IPS DF 4.7 (cell line): ENCODE measurements at regions not wholly inside any gene's neighbourhood (a gene's known extent, or its start where the extent isn't known, plus 50 kb on each side); places are given as distances from the start of the nearest gene placed in this dataset.
"Not testable (repeated sequence)": the region's sequence is repeated elsewhere in the genome, so short reads cannot be mapped to it uniquely, and the experiment has no call there.

ENCODE experiments used
- DNase-seq: peaks from one replicate; pipeline ENCODE4 v3.0.0-alpha.2; 2013; ENCODE audit warnings: low spot score; ENCODE audit errors: extremely low read depth

DNA sequence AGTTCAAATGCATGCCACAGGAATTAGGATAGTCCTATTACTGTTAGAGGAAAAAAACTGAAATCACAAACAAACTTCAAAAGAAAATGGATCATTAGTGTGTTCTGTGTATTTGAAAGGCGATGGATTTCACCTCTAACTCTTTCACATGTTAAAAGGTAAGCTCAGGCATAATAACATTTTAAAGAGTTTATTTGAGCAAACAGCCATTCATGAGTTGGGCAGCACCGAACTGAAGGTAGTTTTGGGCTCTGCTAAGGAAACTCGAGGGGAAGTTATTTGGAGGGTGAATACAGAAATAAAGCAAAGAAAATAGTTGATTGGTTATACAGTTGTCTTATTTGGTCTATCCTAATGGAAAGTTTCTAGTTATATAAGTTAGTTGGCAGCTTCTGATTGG, 546.5 kb upstream of the POU3F2 start:
- no peak for DNase-seq

DNA sequence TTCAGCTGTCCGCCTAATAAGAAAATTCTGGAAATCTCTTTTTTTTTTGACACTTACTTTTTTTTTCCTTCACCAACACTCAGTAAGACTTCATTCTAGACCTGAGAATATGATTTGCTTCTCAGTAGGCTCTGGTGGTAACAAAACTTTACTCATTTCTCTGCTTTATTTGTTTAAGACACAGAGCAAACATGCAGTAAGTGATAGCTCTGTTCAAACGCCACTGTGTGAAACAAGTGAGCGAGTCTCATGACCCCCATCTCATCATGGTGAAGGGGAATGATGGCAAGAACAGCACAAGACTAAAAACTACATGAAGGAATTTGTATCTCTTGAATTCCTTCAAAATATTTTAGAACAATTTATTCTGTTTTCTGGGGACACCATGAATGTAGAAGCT, 541.6 kb upstream of the POU3F2 start:
- no peak for DNase-seq

DNA sequence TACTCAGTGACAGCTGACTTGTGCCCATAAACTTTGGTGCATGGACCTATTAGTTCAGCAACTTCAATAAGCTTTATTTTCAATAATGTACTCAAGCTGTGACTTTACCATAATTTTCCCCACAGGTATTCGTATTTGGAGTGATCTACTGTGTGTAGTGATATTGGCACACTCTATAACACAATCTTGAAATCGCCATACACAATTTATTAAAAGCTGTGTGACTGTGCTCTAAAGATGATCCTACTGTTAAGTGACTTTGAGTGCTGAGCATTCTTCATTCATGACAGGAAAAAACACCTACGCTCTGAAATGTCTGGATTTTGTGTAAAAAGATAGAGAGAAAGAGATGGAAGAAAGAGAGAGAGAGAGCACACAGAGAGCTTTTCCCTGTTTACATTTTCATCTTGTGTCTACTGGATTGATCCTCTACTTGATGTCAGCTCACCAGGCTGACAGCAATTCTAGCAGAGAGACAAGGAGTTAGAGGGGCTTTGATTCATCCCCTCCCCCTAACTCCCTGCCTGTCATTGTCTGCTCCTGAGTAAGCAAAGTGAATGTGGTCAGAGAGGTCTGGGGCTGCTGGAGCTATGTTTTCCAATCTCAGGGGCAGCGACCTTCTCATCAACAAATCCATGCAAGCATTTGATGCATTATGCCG, 538.7 kb upstream of the POU3F2 start:
- no peak for DNase-seq

DNA sequence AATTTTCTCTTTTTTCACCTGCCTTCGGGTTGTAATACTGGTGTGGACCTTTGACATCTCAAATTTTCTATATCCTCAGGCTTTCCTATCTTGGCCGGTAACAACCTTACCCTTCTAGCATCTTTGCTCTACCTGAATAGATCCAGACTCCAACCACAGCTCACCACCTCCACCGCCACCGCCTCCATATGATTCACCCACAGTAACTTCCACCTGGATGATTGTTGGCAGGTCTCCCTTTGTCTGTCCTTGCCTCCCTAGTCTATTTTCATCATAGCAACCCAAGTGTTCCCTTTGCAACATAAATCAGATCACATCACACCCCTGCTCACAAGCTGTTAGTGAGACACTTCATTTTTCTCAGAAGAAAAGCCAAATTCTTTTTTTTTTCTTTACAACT, 525.8 kb upstream of the POU3F2 start:
- DNase-seq: no peak

DNA sequence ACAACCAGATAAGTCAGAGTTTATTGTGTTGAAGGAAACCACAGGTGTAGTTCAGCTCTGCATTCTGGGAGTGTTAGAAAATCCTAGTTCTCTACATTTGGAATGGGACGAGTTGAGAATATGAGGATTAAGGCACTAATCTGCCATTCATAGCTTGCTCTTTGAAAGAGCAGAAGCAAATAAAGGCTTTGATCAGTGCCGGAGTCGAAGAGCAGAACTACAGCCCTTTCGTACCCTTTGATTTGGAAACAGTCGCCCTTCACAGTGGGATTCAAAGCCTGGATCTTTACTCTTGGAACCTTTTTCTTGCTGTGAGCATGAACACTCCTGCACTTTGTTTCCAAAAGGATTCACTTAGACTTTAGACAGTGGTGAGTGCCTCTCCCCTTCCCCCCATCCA, 523.9 kb upstream of the POU3F2 start:
- DNase-seq: no peak

DNA sequence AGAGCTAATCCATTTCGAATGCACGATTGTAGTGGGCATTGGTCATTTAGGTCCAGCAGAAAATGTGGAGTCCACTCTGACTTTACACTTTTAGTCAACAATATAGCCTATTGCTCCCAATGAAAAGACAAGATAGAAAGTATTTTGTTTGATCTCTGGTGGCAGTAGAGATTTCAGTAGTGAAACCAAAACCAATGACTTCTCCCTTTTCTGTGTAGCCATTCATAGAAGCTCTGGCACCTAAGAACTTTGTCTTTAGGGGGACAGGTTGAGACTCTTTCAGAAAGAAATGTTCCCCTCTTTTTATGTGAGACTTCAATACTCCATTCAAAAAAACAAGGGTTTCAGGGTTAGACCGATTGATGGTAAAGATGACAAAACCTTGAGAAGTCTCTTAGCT, 510.8 kb upstream of the POU3F2 start:
- no peak for DNase-seq

DNA sequence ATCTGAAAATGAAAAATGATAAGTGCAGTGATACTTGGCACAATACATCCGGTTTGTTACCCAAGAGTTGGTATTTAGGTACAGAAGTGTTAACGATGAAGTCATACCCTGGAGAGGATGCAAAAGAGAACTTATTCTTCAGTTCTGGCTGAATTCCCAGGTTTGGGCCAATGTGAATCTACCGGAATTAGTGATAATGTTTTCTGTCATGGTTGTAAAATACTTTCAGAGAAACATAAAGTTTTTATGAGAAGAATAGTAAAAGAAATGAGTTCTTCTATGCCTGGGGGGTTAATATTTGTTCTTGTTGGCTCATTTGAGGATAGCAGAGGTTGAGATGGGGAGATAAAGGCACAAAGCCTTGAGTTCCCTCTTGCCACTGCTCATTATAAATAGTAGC, 509.9 kb upstream of the POU3F2 start:
- DNase-seq: no peak

DNA sequence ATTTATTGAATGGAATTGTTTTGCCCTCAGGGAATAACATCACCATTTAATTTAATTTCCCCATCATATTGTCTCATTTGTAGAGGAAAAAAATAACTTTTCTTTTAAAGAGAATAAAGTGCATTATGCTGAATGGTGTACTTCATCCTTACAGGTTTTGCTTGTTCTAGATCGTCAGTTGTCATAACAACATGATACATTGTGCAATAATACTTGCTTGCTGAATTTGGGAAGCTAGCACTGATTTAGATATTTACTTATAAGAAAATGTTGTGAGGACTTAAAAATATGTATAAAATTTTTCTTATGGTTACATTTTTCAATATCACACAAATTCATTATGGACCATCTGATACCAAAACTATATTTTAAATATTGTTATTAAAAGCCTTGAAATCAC, 509.0 kb upstream of the POU3F2 start:
- no peak for DNase-seq

DNA sequence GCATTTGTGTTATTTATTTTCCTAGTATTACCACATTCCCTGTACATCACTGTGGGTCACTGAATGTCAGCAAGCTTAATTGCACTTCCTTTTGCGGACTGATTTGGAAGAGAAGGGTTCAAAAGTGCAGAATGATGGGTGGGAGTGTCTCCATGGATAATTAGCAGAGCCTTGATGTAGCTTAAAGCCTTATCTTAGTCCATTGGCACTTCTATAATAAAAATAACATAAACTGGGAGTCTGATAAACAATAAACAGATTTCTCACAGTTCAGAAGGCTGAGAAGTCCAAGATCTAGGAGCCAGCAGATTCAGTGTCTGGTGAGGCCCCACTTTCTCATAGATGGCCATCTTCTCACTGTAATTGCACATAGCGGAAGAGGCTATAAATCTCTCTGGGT, 501.1 kb upstream of the POU3F2 start:
- DNase-seq: no peak

DNA sequence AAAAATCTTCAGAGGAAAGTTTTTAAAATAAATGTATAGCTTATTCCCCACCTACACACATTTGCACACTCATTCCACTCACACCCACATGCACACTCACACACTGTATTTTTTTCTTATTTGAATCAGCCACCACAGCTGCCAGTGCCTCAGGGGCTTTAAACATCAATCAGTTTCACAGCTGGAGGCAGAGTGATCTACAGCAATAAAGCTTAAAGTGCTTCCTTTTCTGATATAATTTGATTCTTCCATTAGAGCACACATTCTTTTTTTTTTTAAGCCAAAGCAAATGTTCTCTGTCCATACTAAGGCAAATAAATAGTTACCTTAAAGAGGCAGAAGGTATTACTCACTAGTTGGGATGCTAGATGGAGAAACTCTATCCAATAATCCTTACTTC, 498.8 kb upstream of the POU3F2 start:
- no peak for DNase-seq

DNA sequence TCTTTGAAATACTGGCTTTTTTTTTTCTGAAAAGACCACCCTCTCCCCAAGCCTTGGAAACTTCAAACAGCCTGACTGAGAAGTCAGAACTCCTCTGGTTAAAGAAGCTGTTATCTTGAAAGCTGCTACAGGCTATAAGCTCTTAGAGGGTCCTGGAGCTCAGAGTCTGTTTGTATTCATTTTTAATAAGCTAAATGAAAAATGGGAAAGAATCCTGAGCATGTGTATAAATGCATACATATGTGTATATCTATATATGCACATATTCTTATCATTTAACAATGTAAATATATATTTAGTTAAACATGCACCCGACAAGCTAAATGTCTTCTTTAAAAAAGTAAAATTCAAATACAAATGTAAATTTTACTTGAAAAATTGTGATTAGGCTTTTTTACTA, 494.9 kb upstream of the POU3F2 start:
- DNase-seq: no peak

DNA sequence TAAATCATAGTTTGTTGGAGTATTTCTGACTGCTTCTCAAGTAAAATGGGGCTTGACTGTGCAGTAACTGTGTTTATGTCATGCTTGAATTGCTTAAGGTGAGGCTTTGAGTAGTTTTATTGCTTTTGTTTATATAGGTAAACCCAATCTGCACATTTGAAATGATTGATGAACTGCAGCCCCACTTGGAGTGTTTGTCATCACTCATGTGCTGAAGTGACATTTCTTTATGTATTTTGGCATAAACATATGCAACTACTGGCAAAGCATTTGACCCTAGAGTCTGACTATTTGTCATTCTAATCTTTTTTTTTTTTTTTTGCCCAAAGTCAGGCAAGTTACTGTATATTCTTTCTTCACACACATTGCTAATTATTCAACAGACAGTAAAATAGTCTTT, 491.4 kb upstream of the POU3F2 start:
- DNase-seq: no peak

DNA sequence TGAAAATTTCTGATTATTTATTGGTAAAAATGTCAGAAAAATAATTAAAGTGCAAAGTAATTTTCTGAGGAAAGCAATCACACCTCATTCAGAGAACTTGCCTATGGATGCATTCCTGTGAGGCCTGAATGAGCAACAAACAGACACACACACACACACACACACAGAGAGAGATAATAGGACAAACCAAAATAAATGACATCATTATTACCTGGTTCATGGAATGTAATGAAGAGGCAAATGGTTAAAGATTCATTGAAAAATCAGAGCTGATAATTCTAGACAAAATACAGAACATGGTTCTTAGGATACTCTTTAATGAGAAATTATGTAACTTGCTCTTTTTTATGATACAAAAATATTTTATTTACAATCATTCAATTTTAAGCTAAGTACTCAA, 490.6 kb upstream of the POU3F2 start:
- DNase-seq: no peak

DNA sequence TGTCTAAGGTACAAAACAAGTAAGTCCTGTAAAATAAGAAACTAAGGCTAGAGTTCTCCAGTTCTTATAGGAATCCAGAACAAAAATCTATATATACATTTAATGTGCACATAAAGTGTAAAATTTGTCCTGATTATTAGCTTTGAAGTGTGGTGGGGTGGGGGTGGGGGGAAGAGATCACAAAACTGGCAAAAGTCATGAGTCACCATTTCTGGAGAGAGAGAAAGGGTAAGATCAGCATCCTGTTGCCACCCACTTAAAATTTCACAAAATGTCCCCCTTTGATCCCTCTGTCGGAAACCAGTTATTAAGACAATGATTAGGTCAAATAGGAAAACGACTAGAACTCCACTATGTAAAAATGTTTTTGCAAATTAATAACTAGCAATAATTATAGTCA, 482.0 kb upstream of the POU3F2 start:
- no peak for DNase-seq

DNA sequence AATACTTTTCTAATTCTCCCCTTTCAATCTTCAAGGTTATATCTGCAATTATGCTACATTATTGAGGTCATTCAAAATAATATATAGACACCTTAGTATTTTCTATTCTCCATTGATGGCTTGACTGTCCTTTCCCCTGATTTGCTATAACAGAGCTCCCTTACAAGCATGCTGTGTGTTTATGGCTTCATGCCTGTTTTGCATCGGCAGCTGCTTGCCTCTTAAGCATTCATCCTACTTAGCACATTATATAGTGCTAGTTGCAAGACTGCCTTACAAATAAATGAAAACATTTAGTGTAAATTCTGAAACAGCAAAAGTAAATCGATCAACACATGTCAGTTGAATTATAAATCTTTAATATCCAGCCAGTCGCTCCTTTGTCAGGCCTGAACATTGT, 476.2 kb upstream of the POU3F2 start:
- DNase-seq: no peak

DNA sequence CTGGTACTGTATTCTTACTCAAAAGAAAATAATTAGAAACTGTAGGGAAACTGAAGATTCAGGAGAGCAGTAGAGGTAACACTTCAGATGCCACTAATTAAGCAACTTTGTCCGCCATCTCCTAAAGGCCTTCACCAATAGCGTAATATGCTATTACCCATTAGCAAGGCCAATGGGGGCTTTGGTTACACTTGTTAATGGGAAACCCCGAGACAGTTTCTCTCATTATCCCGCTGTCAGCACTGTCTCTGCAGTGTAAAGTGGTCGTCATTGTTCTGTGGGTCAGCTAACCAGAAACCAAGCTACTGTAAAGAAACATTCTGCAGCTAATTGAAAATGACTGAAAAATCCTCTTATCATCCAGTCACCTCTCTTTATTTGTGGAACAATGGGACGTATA, 468.0 kb upstream of the POU3F2 start:
- no peak for DNase-seq

DNA sequence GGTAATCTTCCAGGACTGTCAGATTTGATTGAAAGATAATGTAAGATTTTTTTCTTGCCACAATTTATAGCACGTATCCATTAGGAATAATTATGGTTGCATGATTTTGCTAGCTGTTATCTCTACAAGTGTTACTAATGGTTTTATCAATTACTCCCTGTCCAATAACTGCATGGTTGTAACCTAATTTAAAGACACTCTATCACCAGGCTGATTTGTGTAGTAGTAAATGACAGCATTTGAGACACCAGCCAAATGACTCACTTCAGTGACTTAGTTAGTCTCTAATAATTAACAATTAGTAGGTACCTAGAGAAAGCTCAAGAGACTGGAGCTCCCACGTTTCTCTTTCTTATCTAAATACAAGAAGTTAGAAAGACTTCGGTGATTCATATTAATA, 453.8 kb upstream of the POU3F2 start:
- DNase-seq: no peak

DNA sequence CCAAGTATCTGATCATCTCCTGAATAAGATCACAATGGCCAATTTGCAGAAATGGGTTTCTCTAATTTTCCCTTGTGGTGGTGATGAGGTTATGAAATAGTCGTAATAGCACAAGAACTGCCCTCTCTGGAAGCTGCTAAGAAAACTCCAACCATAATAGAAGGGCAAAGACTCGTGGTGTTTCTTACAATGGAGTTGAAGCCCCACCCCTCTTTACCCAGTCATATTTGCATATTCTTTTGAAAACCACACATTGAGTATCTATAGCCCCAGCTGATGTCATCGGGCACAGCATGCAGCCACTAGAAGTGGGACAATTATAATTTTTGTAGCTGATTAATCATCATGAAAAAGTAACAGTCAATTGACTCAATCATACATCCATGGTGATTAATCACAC, 452.1 kb upstream of the POU3F2 start:
- no peak for DNase-seq

DNA sequence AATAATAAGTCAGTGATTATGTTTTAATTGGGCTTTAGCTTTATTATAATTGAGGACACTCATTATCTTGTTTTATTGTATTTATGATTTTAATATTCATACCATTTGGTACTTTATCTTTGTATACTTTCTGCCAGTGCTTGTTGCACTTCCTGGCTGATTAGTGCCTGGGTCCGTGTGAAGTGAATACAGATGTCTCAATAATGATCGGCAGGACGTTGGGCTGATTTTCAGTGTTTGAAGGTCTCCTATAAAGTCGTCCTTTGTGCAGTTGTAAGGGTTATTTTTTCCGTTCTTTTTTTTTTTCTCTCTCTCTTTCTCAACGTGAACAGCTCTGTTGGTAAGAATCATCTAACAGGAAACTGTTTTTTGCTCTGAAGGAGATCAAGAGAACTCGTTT, 450.0 kb upstream of the POU3F2 start:
- no peak for DNase-seq

DNA sequence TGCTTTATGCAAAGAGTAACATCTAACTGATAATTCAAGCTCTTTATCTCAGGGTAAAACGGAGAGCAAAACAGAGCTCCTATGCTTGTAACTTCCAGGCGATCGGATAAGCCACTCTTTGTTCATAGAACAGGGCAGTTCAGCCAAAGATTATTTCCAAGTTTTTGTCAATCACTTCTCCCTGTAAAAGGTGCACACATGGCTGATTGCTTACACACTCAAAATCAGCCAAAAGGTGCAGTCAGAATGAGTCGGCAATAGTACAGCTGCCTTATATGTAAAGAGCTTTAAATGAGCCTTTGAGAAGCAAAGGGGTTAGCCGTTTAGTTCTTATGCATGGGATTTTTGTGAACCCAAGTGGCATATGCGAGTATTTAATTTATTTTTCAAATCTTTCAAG, 449.6 kb upstream of the POU3F2 start:
- DNase-seq: no peak

DNA sequence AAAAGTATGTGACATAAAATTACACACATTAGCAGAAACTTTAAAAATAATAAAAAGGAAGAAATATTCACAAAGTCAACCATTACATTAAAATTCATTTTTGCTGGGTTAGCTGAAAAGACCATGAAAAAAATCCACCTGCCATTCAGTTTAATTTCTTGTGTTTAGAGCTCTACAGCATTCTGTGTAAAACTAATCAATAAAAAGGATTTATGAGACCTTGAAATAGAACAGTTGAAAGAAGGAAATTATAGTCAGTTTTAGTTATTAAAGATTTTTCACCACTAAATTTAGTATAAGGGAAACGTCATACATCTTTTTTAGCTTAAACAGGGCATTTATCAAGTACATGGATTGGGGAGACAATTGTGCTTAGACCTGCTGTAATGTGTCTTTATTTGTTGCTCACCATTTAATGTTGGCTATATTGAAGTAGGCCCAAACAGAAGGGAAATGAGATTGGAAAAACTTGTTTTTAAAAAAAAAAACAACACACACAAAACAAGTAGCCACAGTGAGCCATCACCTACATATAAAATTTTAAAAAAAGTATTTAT, 438.7 kb upstream of the POU3F2 start:
- no peak for DNase-seq

DNA sequence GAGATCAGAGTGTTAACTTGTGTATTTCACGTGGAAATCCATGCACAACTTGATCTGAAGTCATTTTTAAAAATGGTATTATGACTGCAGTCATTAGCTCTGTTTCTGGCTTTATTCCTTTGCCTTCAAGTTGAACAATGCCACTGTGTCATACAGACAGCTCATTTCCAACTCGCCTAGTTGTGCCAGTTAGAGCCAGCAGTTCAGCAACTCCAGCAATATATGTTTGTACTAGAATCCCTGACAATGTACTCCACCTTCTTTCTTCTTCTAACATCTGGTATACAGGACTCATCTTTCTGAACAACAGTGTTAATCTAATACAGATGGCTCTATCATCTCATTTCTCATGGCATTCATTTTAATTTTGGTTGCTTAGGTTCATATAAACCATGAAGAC, 418.3 kb upstream of the POU3F2 start:
- no peak for DNase-seq

DNA sequence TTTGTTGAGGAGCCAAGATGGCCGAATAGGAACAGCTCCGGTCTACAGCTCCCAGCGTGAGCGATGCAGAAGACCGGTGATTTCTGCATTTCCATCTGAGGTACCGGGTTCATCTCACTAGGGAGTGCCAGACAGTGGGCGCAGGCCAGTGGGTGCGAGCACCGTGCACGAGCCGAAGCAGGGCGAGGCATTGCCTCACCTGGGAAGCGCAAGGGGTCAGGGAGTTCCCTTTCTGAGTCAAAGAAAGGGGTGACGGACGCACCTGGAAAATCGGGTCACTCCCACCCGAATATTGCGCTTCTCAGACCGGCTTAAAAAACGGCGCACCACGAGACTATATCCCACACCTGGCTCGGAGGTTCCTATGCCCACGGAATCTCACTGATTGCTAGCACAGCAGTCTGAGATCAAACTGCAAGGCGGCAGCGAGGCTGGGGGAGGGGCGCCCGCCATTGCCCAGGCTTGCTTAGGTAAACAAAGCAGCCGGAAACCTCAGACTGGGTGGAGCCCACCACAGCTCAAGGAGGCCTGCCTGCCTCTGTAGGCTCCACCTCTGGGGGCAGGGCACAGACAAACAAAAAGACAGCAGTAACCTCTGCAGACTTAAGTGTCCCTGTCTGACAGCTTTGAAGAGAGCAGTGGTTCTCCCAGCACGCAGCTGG, 417.7 kb upstream of the POU3F2 start:
- DNase-seq: not testable (repeated sequence)
